HCT116 (cell line): ENCODE measurements at regions not wholly inside any gene's neighbourhood (a gene's known extent, or its start where the extent isn't known, plus 50 kb on each side); places are given as distances from the start of the nearest gene placed in this dataset.

Source experiments
- ATAC-seq: fragments of 200-7000 bp; cut with Tn5 transposase; 2 replicates; pipeline ENCODE4 v1.9.1; 2020; ENCODE audit warnings: mild to moderate bottlenecking, moderate library complexity
- BruUV-seq: library from RNA; stranded (reverse); fragments of 400-500 nt; replicated peaks from 2 replicates; lab custom pipeline; 2021; lab: Mats Ljungman, UMichigan
- CTCF ChIA-PET: fragments of 300-600 bp; sonication (Branson Sonifier 250); formaldehyde crosslinking; loops from one replicate; lab custom pipeline; 2021; ENCODE audit warnings: antibody characterized with exemption; lab: Charles Lee
- POLR2A ChIA-PET: fragments of 300-600, 350-600 bp; sonication (Branson Sonifier 250); formaldehyde crosslinking; loops from one replicate; lab custom pipeline; 2021; ENCODE audit warnings: antibody characterized with exemption; lab: Charles Lee
- RAD21 ChIA-PET, 2 experiments: fragments of 300-600 bp; sonication (Branson Sonifier 250); formaldehyde crosslinking; loops; one replicate each; lab custom pipeline; 2023; ENCODE audit warnings: low total read pairs in 2 of 2; ENCODE audit not compliant: uncharacterized antibody in 2 of 2, unreplicated experiment in 2 of 2, low non-redundant PET in 1 of 2; lab: Charles Lee
- DNase-seq: peaks from one replicate; pipeline ENCODE4 v3.0.0-alpha.2; 2010; ENCODE audit warnings: low read depth, low spot score
- H2AFZ ChIP-seq: fragments of 200-600 bp; shearing (Covaris generic), sonication (generic); 2 replicates; pipeline ENCODE4 v1.6.1; 2017; ENCODE audit warnings: low read depth, mixed run types, mixed read lengths, antibody characterized with exemption, low read length; ENCODE audit not compliant: poor library complexity, severe bottlenecking
- H3K27ac ChIP-seq: 2 replicates; pipeline ENCODE4 v1.5.1; 2012; ENCODE audit warnings: low read depth, low read length
- H3K27me3 ChIP-seq: fragments of 200-600 bp; sonication (generic); 2 replicates; pipeline ENCODE4 v1.6.1; 2016; ENCODE audit warnings: mixed run types, low read length, mixed read lengths; ENCODE audit not compliant: insufficient read depth
- H3K36me3 ChIP-seq, 2 experiments: fragments of 200-500 bp in 1 of 2; fragments of 200-600 bp in 1 of 2; sonication (Bioruptor generic) in 1 of 2; sonication (generic) in 1 of 2; 2 replicates each; pipeline versions ENCODE4 v1.5.1 to v1.6.1; 2014 to 2016; ENCODE audit warnings: low read length in 2 of 2, inconsistent platforms in 1 of 2, mixed read lengths in 1 of 2, mixed run types in 1 of 2; ENCODE audit not compliant: insufficient read depth in 2 of 2, control insufficient read depth in 1 of 2
- H3K4me1 ChIP-seq, 2 experiments: fragments of 200-600 bp in 1 of 2; sonication (generic) in 1 of 2; 2 replicates each; pipeline versions ENCODE4 v1.5.1 to v1.6.1; 2012 to 2017; ENCODE audit warnings: low read length in 2 of 2, inconsistent platforms in 1 of 2, mild to moderate bottlenecking in 1 of 2, mixed read lengths in 1 of 2, mixed run types in 1 of 2, moderate library complexity in 1 of 2; ENCODE audit not compliant: insufficient read depth in 2 of 2, control insufficient read depth in 1 of 2
- H3K4me2 ChIP-seq: fragments of 200-600 bp; sonication (generic); 2 replicates; pipeline ENCODE4 v1.6.1; 2017; ENCODE audit warnings: mixed run types, low read length, mixed read lengths
- H3K4me3 ChIP-seq, 2 experiments: fragments of 200-600 bp in 1 of 2; sonication (generic) in 1 of 2; replicated peaks in 1 of 2; 2 replicates each; pipeline ENCODE4 v1.5.1; 2011 to 2016; ENCODE audit warnings: low read length in 2 of 2, control low read depth in 1 of 2, low read depth in 1 of 2, mild to moderate bottlenecking in 1 of 2, mixed read lengths in 1 of 2, mixed run types in 1 of 2
- H3K79me2 ChIP-seq: fragments of 200-600 bp; sonication (generic); 2 replicates; pipeline ENCODE4 v1.6.1; 2017; ENCODE audit warnings: mild to moderate bottlenecking, mixed run types, low read length, moderate library complexity, mixed read lengths; ENCODE audit not compliant: insufficient read depth
- H3K9ac ChIP-seq: fragments of 200-600 bp; sonication (generic); 2 replicates; pipeline ENCODE4 v1.6.1; 2016; ENCODE audit warnings: low read length, mixed read lengths
- H3K9me2 ChIP-seq: fragments of 200-600 bp; sonication (generic), shearing (Covaris generic); 2 replicates; pipeline ENCODE4 v1.6.1; 2017; ENCODE audit warnings: mixed run types, mild to moderate bottlenecking, moderate library complexity; ENCODE audit not compliant: insufficient read depth
- H3K9me3 ChIP-seq, 2 experiments: fragments of 200-500 bp in 1 of 2; fragments of 200-600 bp in 1 of 2; sonication (Bioruptor generic) in 1 of 2; sonication (generic) in 1 of 2; 2 replicates each; pipeline ENCODE4 v1.6.1; 2014 to 2017; ENCODE audit warnings: low read length in 2 of 2, mixed read lengths in 2 of 2, inconsistent platforms in 1 of 2, low read depth in 1 of 2, mild to moderate bottlenecking in 1 of 2, mixed run types in 1 of 2, moderate library complexity in 1 of 2; ENCODE audit not compliant: control insufficient read depth in 1 of 2, insufficient read depth in 1 of 2
- H4K20me1 ChIP-seq: fragments of 200-600 bp; sonication (generic), shearing (Covaris generic); 2 replicates; pipeline ENCODE4 v1.6.1; 2017; ENCODE audit warnings: mixed run types, mild to moderate bottlenecking, moderate library complexity; ENCODE audit not compliant: insufficient read depth
- CBX3 ChIP-seq: IDR thresholded peaks from 2 replicates; pipeline ENCODE4 v1.6.1; 2012; ENCODE audit warnings: low read depth
- CEBPB ChIP-seq: IDR thresholded peaks from 2 replicates; pipeline ENCODE4 v1.6.1; 2012; ENCODE audit warnings: low read depth
- EZH2phosphoT487 ChIP-seq: fragments of 200-600 bp; IDR thresholded peaks from 2 replicates; pipeline ENCODE4 v1.6.1; 2018; ENCODE audit warnings: antibody characterized with exemption, borderline replicate concordance
- FOSL1 ChIP-seq: IDR thresholded peaks from 2 replicates; pipeline ENCODE4 v1.6.1; 2012; ENCODE audit warnings: low read depth
- JUND ChIP-seq: IDR thresholded peaks from 2 replicates; pipeline ENCODE4 v1.6.1; 2012
- SIN3A ChIP-seq: IDR thresholded peaks from 2 replicates; pipeline ENCODE4 v1.6.1; 2012; ENCODE audit warnings: low read depth
- SP1 ChIP-seq: IDR thresholded peaks from 2 replicates; pipeline ENCODE4 v1.6.1; 2012; ENCODE audit warnings: low read depth
- SRF ChIP-seq: IDR thresholded peaks from 2 replicates; pipeline ENCODE4 v1.6.1; 2012; ENCODE audit warnings: low read depth
- ZNF274 ChIP-seq: fragments of 200-500 bp; sonication (Bioruptor generic); IDR thresholded peaks from 2 replicates; pipeline ENCODE4 v1.6.1; 2014; ENCODE audit warnings: mild to moderate bottlenecking, low read depth, low read length, inconsistent platforms
- intact Hi-C: fragments of 100-400 bp; cut with micrococcal nuclease; formaldehyde crosslinking; loops from 2 replicates; pipeline ENCODE4 v1.10.0; 2022
- TF ChIP-seq, protein P1 (sequence below): IDR thresholded peaks from 2 replicates; pipeline ENCODE4 v1.6.1; 2012
- TF ChIP-seq, protein P2 (sequence below): IDR thresholded peaks from 2 replicates; pipeline ENCODE4 v1.6.1; 2011; ENCODE audit warnings: mild to moderate bottlenecking, low read length, moderate library complexity; ENCODE audit not compliant: insufficient replicate concordance; ENCODE audit errors: extremely low read depth

DNA sequence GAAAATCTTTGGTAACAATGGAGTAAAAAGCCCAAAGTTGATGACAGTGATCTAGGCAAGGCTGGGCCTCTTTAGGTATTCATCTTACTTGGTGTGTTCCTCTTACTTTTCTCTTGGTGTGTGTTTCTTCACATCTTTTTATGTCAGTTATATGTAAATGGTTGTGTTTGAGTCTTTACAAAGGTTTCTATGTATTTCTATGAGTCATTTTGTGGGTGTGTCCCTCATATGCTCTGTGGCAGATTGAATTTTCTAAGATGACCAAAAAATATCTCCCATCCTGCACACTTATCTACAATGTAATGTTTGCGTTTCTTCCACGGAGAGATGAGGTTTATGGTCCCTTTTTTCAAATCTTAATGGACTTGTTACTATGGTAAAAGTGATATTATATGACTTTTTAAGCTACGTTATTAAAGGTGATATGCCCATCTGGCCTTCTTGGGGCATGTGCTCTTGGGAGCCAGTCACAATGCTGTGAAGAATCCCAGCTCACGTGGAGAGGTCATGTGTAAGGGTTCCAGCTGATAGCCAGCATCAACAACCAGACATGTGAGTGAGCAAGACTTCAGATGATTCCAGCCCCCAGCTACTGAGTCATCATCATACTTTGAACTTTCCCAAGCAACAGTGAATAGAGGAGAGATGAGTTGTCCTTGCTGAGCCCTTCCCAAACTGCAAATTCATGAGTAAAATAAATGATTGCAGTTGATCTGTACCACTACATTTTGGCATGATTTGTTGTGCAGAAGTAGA, 126.9 kb downstream of the CBLL2 start:
- Histone ChIP-seq H3K9me3 (no peaks in the 10 kb centered on the region), H3K9ac (no peak overlapping the region), H3K9me2 (no peaks in the 10 kb centered on the region), H4K20me1 (no peaks in the 10 kb centered on the region), H3K4me3 (no peak overlapping the region), H3K27ac (no peak overlapping the region), H3K4me1 (peaks cover 3 to 12% of the 10 kb centered on the region in 2 experiments; a peak in 3 of 4 replicates), H3K79me2 (no peaks in the 10 kb centered on the region), H3K4me2 (no peak overlapping the region), H3K27me3 (no peaks in the 10 kb centered on the region), H3K36me3 (no peaks in the 10 kb centered on the region), H2AFZ (no peak overlapping the region)
- RAD21 ChIA-PET: no interaction called here
- POLR2A ChIA-PET: no interaction called here
- ATAC-seq (peak; percentile 63; the same call in 1 of the 2 replicates), DNase-seq (peak; percentile 57)
- CTCF ChIA-PET: no interaction called here
- BruUV-seq: no TSS peak
- intact Hi-C loops: no loop called here
- TF ChIP-seq, protein P1, sequence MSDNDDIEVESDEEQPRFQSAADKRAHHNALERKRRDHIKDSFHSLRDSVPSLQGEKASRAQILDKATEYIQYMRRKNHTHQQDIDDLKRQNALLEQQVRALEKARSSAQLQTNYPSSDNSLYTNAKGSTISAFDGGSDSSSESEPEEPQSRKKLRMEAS: peak; percentile 79
- no peak for TF ChIP-seq SRF
- TF ChIP-seq SIN3A: peak; percentile 38; the same call in 1 of the 2 replicates
- TF ChIP-seq FOSL1: peak; percentile 57
- TF ChIP-seq ZNF274: no peak
- TF ChIP-seq CBX3: 0 out of 2 replicates have a peak, but pooled peaks have one; percentile 35
- no peak for TF ChIP-seq EZH2phosphoT487
- TF ChIP-seq SP1: peak; percentile 39
- peak; percentile 65 for TF ChIP-seq JUND
- TF ChIP-seq, protein P2, sequence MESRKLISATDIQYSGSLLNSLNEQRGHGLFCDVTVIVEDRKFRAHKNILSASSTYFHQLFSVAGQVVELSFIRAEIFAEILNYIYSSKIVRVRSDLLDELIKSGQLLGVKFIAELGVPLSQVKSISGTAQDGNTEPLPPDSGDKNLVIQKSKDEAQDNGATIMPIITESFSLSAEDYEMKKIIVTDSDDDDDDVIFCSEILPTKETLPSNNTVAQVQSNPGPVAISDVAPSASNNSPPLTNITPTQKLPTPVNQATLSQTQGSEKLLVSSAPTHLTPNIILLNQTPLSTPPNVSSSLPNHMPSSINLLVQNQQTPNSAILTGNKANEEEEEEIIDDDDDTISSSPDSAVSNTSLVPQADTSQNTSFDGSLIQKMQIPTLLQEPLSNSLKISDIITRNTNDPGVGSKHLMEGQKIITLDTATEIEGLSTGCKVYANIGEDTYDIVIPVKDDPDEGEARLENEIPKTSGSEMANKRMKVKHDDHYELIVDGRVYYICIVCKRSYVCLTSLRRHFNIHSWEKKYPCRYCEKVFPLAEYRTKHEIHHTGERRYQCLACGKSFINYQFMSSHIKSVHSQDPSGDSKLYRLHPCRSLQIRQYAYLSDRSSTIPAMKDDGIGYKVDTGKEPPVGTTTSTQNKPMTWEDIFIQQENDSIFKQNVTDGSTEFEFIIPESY: no peak
- TF ChIP-seq CEBPB: peak; percentile 34; the same call in 1 of the 2 replicates
